Left hindlimb (tissue), 1 donor: ENCODE measurements at regions not wholly inside any gene's neighbourhood (a gene's known extent, or its start where the extent isn't known, plus 50 kb on each side); places are given as distances from the start of the nearest gene placed in this dataset.
A peak's percentile ranks its signal among the peaks of the same experiment; 100 is the strongest.
"Not testable (repeated sequence)": the region's sequence is repeated elsewhere in the genome, so short reads cannot be mapped to it uniquely, and the experiment has no call there.

Experiments
- DNase-seq: peaks from one replicate; pipeline ENCODE4 v3.0.0-alpha.2; 2018

DNA sequence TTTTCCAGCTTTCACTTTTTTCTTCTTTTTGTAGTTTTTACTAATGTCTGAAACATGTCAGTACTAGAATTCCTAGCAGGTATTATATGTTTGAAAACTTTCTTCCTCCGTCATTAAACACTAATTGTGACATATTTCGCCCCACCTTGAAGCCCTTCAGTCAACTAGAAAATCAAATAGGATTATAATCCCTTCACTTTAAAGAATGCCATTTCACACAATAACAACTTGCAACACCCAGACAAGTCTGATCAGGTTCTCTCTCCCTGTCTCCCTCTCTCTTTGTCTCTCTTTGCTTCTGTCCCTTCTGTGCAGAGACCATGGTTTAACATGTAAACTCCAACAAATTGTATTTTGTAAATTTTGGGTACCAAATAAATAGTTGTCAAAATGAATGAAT lies 373.5 kb downstream of the SEMA3D start:
- no peak for DNase-seq

DNA sequence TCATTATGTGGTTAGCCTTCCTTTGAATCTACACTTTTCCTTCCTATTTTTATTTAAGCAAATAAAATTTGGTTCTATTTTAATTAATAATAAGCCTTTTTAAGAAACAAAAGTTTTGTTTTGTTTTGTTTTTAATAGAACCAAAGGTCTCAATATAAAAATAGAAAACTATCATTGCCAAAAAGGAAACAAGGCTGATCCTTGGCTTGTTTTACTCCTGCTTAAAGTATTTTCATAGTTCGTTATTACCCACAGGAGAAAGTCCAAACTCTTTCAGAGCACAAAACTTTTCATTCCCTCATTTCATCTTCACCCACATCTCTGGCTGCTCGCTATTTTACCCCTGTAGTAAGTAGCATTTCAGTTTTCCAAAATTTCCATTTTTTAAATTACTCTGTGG lies 374.8 kb downstream of the SEMA3D start:
- no peak for DNase-seq

DNA sequence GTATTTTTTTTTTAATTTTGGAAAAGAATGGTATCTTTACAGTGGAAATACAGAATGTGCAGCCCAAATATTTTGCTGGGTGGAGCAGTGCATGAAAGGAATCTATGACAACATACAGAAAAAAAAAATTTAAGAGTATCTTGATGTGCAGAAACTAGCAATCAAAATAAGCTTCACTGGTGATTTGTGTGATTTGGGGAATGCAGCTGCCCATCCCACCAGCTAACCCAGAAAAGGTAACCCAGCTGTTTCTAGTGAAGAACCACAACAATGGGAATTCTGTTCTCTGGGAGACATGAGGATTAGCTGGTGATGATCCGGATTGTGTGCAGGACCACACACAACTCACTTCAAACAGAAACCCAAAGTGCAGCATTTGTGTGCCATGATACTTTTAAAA lies 375.5 kb downstream of the SEMA3D start:
- DNase-seq = peak; percentile 23

DNA sequence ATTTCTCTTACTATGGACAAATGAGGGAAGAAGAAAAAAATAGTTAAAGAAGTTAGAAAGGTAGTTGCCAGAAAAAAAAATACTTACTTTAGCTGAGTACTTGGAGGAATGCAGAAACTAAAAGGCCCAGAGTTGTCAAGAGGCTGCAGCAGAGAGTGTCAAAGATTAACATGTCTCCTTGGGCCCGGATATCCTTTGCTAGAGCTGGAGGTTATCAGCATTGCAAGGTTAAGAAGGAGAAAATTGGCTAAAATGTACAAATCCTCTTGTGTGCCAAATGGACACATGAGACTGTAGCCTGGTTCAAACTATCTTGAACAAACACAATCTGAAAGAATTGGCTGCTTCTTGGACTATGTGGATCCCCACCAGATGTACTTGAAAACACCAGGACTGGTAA lies 377.0 kb downstream of the SEMA3D start:
- DNase-seq = no peak

DNA sequence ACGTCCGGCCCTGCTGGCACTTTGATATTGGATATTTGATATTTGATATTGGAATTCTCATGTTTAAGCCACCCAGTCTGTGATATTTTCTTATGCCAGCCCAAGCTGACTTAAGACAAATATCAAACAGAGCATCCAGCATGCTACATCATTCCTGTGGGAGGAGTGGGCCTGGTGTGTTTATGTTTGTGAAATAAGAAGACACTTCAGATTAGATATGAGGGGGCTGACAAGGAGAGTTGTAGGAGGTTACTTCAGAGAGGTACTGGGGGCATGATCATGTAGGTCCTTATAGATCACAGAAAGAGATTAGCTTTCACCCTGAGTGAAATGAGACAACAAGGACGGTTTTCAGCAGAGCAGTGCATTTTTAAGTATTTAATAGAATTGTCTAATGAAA lies 382.9 kb downstream of the SEMA3D start:
- DNase-seq = no peak

DNA sequence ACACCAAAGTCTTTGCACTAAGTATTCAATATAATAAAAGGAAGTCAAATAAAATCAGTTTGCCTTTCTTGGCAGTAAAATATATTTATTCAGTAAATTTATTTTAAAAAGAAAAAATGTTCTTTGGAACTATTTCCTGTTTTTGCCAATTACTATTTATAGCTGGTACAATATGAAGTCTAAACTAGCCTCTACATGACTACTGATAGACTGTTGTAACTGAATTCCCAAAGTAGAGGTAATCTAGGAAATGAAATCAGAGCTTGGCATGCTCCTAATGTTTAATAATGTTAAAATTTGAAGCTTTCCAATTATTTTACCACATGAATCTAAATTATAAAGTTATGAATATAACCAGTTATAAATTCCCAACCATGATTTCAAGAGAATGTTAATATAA lies 385.5 kb downstream of the SEMA3D start:
- no peak for DNase-seq

DNA sequence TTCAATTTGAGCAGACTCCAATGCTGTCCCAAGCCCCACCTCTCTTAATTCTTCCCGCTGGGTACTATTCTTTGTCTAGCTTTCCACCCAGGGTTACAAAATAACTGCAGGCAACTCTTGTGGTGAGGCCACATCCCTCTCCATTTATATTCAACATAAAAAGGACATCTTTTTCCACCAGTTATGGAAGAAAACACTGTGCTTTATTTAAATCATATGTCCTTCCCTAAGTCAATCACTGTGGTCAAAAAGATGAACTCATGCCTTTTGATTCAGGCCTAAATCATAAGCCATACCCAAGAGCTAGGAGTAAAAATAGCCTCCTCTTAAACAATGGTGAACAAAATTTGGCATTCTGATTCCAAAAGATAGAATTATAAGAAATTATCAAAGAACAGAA lies 386.0 kb downstream of the SEMA3D start:
- no peak for DNase-seq

DNA sequence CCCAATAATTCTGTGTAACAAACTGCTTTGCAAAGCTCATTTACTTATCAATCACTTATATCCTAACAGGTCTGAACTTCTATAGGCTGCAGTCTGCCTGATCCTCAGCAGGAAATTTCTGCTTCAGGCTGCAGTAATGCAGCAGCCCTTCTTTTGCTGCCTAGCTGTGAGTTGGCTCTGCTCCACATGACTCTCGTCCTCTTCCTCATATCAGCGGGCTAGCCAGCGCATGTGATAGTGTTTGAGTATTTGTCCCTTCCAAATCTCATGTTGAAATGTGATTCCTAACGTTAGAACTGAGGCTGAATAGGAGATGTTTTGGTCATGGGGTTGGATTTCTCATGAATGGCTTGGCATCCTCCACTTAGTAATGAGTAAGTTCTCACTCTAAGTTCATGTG lies 387.8 kb downstream of the SEMA3D start:
- DNase-seq = no peak

DNA sequence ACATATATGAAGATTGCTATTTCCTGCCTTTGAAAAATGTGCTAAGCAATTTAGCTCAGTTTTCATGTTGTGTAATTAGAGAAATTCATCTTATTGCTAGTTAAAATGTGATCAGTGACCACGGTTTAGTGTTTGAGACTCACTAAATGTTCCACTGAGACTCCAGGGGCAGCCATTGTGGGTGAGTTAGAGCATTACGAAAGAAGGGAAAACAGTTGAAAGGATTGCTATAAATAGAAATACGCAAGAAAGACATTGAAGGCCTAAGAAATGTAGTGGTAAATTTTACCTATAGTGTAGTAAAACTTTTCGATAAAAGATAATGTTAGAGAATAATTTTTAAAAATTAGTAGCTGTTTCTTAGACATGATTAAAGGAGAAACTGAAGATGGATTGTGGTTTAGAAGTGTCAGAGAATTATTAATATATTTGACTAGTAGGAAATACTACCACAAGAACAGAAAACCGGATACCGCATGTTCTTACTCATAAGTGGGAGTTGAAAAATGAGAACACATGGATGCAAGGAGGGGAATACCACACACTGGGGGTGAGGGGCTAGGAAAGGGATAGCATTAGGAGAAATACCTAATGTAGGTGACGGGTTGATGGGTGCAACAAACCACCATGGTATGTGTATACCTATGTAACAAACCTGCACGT lies 394.5 kb downstream of the SEMA3D start:
- no peak for DNase-seq

DNA sequence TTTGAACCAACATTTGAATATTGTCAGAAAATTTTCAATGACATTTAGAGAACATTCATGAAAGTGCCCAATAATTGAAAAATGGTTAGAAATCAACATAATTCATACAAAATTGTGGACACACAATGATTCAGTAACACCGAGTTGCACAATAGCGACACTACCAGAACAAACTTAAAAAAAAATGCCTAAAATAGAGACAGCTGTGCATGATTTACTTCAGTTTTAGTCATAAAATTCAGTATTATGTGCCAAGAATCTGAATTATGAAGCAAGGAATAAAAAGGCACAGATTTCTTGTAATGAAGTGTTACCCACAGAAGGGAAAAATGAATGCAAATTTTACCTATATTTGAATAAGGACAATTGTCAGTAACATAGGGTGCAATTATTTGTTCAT lies 396.0 kb downstream of the SEMA3D start:
- no peak for DNase-seq

DNA sequence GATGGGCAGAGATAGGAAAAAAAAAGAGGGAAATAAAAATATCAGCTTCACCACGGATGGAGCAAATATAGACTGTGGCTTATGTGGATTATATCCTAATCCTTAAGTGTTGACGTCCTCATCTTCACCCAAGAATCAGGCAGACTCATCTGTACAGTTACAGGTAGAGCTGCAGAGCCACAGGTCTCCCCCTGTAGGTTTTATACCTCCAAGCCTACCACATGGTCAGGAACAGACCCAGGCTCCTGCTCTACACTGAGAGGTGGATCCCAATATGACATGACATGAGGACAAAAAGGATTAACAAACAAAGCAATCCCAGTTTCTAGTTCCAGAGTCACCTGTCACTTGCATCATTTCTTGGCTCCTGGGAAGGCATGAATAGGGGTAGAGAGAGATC lies 400.8 kb downstream of the SEMA3D start:
- no peak for DNase-seq

DNA sequence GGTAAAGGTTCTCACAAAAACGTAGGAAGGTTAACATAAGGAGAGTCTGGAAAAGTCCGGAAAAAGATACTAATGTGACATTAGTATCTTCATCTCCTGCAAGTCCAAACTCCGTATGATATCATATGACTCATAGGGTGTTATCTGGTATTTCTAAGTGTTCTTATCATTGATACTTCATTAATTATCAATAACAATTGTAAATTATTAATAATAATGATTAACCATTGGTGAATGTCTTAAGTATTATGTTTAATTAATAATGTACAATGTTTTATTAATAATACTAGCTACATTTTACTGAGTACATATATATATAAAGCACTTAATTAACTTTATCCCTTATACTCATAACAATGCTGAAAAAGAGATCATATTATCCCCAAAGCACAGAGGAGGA lies 402.4 kb downstream of the SEMA3D start:
- DNase-seq = no peak

DNA sequence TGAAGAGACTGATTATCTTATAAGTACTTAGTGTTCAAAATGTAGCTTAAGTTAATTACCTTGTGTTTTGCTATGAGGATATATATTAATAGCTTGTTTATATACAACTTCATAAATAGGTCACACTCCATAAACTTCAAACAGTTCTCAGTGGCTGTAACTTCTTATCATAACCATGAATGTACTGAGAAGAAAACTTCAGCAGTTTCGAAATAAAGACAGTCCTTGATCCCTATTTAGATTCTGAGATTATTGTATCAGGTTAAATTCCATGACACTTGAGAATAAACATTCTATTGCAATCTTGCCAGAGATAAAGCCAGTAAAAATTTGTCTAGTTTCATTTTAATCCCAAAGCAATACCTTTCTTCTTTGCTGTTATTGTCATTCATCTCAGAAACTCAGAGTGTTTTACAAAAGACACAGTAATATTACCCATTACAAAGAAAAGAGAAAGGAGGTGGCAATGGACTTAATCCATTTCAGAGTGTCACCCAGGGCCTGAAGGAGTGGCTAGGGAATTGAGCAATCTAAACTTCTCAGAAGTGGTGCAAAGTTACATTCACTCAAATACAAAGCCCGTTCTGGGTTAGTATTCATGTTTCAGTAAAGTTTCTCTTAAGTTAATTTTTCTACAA lies 403.6 kb downstream of the SEMA3D start:
- DNase-seq = no peak

DNA sequence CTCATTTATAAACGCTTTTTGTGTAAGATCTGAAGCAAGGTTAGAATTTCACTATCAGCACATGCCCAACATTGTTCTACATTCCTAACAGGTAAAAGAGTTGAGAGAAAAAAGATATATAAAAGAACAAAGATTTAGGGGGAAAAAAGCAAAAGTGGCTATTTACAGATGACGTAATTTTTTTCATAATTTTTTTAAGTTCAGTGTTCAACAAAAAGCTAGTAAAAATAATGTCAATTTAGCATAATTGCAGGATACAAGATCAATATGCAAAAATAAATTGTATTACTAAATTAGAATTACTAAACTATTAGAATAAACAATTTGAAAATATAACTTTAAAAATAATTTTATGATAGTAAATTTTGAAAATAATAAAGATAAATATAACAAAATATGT lies 405.0 kb downstream of the SEMA3D start:
- DNase-seq = no peak

DNA sequence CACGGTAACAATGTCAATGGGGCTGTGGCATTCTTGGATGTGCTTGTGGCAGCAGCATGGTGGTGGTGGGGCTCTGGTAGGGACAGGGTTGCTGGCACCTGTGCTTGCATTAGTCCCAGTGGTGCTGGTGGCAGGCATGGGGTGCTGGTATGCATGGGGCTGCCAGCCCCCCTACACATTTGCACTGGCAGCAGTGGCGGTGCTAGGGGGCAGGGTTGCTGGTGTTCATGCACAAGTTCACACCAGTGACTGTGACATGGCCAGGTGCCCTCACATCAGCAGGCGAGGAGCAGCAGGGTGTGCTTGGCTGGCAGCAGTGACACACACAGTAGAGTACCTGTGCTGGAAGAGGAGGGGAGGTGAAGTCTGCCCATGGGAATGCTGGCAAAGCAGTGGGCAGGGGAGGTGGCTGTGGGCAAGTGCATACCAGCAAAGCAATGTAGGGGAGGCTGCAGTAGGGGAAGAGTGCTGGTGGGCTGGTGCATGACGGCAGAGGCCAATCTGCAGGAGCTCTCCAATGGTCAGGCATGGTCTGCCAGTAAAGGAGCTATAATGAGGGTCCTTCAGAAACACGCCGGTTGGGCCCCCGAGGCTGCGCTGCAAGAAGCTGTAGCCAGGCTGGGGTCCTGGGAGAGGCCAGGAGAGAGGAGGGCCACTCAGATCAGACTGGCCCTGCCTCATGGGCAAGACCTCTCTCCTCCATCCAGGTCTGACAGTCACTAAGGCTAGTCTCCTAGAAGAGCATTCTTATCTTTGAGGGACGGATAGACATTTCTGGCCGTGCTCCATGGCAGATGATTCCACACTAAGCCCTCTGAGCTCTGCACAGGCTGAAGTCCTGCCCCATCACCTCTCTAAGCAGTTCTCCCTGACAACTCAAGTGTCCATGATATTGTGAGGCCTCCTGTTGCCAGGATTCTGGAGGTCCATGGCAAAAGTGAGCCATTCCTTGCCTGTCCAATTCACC lies 406.4 kb downstream of the SEMA3D start:
- DNase-seq = peak; percentile 25

DNA sequence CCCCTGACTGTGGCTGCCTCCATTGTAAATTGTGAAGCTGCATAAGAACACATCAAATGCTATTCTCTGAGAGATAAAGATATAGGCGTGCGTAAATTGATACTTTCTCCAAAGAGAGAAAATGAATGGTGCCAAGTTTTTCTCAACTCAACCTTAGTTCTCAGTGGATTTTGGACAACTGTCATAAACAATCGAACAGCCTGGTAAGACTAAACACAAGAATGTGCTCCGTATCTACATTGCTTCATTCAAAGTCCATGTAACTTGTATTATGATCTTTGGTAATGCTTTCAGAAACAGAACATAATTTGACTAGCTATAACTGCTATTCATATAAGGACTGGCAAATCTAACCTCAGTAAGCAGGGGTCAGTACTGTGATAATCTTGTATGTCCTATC lies 429.1 kb downstream of the SEMA3D start:
- DNase-seq = no peak

DNA sequence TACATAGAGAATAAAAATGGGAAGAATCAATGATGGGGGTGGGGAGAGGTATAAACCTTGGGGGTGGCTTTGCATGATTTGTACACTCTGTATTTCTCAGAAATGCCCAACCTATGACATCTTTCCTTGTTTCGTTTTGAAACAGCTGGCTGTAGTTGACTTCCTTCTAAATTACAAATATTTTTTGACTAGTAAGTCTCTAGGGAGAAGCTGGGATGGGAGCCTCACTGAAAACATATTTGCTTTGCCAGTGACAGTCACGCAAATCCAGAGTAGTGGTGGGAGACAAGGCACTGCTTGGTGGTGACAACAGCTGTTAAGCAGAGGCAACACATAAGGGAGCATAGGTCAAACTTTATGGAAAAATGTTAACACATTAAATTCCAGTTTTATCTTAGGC lies 440.5 kb downstream of the SEMA3D start:
- no peak for DNase-seq

DNA sequence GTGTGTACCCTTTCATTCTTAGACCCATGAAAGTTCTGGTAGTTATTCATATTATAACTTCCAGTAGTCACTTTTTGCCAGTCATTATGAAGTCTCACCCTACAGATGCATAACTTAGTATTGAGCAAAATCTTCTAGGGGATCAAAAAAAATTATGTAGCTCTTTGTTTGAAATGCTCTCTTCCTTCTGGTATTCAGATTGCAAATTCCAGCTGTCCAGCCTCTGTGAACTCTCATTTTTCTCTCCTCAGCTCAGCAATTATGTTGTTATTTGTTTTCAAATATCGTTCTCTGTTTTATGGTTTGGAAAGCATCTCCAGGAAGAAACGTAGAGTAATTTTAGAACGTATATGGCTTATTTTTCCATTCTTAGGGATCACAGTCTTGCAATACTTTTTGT lies 442.5 kb downstream of the SEMA3D start:
- no peak for DNase-seq

DNA sequence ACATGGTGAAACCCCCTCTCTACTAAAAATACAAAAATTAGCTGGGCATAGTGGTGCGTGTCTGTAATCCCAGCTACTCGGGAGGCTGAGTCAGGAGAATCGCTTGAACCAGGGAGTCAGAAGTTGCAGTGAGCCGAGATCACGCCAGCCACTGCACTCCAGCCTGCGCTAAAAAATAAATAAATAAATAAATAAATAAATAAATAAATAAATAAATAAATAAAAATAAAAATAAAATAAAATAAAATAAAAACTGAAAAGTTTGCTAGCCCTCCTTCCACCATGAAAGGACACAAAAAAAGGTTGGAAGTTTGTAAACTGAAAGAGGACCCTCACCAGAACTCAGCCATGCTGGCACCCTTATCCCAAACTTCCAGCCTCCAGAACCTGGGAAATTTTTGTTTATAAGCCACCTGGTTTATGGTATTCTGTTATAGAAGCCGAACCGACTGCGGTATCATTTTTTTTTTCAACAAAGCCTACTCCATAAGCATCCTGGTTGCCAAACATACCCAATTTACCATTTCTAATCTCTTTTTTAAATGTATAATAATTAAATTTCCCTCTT lies 448.2 kb downstream of the SEMA3D start:
- no peak for DNase-seq

DNA sequence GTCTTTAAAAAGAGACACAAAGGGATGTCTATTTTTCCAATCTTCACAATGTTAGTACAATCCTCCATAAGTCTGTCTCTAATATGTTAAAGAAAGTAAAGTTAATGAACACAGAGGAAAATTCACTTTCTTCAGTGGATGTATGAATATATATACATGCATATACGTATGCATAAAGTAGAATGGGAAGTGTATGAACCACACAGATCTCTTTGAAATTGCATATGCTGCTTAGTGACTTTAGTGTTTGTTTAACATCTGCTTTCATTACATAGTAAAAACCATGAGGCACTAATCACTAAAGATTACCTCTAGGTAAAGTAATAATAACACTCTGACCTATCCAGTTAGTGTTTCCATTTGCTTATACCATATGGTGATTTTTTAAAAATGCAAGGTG lies 451.2 kb downstream of the SEMA3D start:
- DNase-seq = no peak

DNA sequence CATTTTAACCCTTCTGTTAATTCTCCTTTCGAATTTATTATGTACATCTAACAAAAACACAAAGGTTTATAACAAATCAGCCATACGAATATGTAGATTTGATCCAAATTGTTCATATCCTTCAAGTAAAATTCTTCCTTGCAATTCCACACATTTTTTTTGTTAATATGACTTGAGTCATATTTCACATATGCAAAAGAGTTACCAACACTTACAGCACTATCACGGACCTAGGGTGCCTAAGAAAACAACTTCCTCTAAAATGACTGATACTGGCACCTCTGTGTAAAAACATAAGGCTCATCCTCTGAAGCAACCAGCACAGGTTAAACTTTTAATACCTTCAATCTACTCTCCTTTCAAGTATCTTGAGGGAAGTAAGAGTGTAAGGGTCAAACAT lies 451.8 kb downstream of the SEMA3D start:
- no peak for DNase-seq

DNA sequence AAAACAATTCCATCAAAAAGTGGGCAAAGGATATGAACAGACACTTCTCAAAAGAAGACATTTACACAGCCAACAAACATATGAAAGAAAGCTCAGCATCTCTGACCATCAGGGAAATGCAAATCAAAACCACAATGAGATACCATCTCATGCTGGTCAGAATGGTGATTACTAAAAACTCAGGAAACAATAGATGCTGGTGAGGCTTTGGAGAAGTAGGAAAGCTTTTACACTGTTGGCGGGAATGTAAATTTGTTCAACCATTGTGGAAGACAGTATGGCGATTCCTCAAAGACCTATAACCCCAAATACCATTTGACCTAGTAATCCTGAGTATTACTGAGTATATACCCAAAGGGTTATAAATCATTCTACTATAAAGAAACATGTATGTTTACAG lies 452.9 kb downstream of the SEMA3D start:
- DNase-seq = not testable (repeated sequence)

DNA sequence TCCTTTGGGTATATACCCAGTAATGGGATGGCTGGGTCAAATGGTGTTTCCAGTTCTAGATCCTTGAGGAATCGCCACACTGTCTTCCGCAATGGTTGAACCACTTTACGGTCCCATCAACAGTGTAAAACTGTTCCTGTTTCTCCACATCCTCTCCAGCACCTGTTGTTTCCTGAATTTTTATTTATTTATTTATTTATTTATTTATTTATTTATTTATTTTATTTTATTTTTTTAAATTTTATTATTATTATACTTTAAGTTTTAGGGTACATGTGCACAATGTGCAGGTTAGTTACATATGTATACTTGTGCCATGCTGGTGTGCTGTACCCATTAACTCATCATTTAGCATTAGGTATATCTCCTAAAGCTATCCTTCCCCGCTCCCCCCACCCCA lies 456.0 kb downstream of the SEMA3D start:
- DNase-seq = not testable (repeated sequence)

DNA sequence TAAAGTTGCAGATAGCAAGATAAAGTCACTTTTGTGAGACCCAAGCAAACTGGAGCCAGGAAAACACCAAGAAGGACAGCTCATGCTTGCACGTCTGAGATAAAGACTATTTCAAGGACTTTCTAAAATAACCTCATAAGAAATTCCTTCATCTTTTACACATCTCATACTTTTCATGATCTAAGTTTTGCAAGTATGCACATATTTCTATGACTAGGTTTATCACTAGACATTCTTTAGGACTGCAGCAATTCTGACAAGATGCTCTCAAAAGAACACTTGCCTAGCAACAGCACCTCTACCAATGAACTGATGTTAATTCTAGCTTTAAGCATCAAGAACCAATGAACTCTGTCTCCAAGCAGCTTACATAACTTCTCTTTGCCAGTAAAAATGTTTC lies 457.6 kb downstream of the SEMA3D start:
- DNase-seq = no peak
